HEK293 (cell line): ENCODE measurements at regions not wholly inside any gene's neighbourhood (a gene's known extent, or its start where the extent isn't known, plus 50 kb on each side); places are given as distances from the start of the nearest gene placed in this dataset.

ENCODE experiments used
- KLF1 ChIP-seq: fragments of 450-650 bp; formaldehyde crosslinking; IDR thresholded peaks from 2 replicates; pipeline ENCODE4 v1.5.1; 2016; ENCODE audit warnings: missing biosample characterization, missing genetic modification characterization
- YY1 ChIP-seq: fragments of 450-650 bp; formaldehyde crosslinking; IDR thresholded peaks from 2 replicates; pipeline ENCODE4 v1.5.1; 2018; ENCODE audit warnings: missing biosample characterization, missing genetic modification characterization
- ZNF239 ChIP-seq: fragments of 450-650 bp; formaldehyde crosslinking; IDR thresholded peaks from 2 replicates; pipeline ENCODE4 v1.5.1; 2016; ENCODE audit warnings: missing biosample characterization, missing genetic modification characterization
- ZNF433 ChIP-seq: fragments of 450-650 bp; formaldehyde crosslinking; IDR thresholded peaks from 2 replicates; pipeline ENCODE4 v1.5.1; 2016; ENCODE audit warnings: missing biosample characterization, missing genetic modification characterization, low read depth
- ZNF48 ChIP-seq: fragments of 450-650 bp; formaldehyde crosslinking; IDR thresholded peaks from 2 replicates; pipeline ENCODE4 v1.5.1; 2016; ENCODE audit warnings: missing biosample characterization, missing genetic modification characterization
- ZNF768 ChIP-seq: fragments of 450-650 bp; formaldehyde crosslinking; IDR thresholded peaks from 2 replicates; pipeline ENCODE4 v1.5.1; 2018; ENCODE audit warnings: missing biosample characterization, mild to moderate bottlenecking, missing genetic modification characterization
- ZSCAN30 ChIP-seq: fragments of 450-650 bp; IDR thresholded peaks from 2 replicates; pipeline ENCODE4 v1.5.1; 2018; ENCODE audit warnings: missing biosample characterization, mild to moderate bottlenecking, missing genetic modification characterization, moderate library complexity
- TF ChIP-seq, protein P1 (sequence below): fragments of 450-650 bp; formaldehyde crosslinking; IDR thresholded peaks from 2 replicates; pipeline ENCODE4 v1.5.1; 2016; ENCODE audit warnings: missing biosample characterization, missing genetic modification characterization
- TF ChIP-seq, protein P2 (sequence below): fragments of 450-650 bp; formaldehyde crosslinking; IDR thresholded peaks from 2 replicates; pipeline ENCODE4 v1.5.1; 2016; ENCODE audit warnings: missing biosample characterization, missing genetic modification characterization

DNA sequence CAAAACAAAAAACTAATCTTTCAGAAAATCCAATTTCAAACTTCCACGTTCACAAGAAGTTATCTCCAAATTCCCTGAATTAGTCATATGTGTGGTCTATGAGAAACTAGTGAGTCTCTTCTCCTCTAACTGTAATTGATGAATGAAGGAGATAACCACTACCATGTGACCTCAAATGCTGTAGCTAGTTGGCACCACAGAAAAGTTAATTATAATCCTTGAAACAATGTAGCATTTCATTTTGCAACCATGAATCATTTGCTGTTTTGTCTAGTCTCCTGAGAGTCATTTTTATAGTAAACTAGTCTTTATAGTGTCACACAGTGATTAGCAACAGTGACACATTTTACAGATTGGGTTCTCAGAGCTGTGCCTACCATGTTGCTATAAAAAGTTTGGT, 287.5 kb downstream of the LRRIQ3 start:
- TF ChIP-seq, protein P1, sequence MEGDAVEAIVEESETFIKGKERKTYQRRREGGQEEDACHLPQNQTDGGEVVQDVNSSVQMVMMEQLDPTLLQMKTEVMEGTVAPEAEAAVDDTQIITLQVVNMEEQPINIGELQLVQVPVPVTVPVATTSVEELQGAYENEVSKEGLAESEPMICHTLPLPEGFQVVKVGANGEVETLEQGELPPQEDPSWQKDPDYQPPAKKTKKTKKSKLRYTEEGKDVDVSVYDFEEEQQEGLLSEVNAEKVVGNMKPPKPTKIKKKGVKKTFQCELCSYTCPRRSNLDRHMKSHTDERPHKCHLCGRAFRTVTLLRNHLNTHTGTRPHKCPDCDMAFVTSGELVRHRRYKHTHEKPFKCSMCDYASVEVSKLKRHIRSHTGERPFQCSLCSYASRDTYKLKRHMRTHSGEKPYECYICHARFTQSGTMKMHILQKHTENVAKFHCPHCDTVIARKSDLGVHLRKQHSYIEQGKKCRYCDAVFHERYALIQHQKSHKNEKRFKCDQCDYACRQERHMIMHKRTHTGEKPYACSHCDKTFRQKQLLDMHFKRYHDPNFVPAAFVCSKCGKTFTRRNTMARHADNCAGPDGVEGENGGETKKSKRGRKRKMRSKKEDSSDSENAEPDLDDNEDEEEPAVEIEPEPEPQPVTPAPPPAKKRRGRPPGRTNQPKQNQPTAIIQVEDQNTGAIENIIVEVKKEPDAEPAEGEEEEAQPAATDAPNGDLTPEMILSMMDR: no peak
- TF ChIP-seq YY1 (no peak), ZSCAN30 (tag by site-specific recombination) (no peak), ZNF768 (tag by site-specific recombination) (no peak), ZNF239 (tag by site-specific recombination) (no peak), KLF1 (no peak), ZNF433 (tag by site-specific recombination) (no peak), ZNF48 (tag by site-specific recombination) (no peak)
- TF ChIP-seq, protein P2, sequence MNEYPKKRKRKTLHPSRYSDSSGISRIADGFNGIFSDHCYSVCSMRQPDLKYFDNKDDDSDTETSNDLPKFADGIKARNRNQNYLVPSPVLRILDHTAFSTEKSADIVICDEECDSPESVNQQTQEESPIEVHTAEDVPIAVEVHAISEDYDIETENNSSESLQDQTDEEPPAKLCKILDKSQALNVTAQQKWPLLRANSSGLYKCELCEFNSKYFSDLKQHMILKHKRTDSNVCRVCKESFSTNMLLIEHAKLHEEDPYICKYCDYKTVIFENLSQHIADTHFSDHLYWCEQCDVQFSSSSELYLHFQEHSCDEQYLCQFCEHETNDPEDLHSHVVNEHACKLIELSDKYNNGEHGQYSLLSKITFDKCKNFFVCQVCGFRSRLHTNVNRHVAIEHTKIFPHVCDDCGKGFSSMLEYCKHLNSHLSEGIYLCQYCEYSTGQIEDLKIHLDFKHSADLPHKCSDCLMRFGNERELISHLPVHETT (tag by site-specific recombination): no peak
